ENCODE measurements at regions not wholly inside any gene's neighbourhood (a gene's known extent, or its start where the extent isn't known, plus 50 kb on each side); places are given as distances from the start of the nearest gene placed in this dataset.

GRCh38 chr5:174424219-174425053 lies 299.9 kb upstream of the MSX2 start:
- no peaks in the 10 kb centered on the region for H3K9me3 ChIP-seq
- H3K27ac ChIP-seq, result no peak overlapping the region
- TF ChIP-seq POLR2AphosphoS5 (IDR thresholded peaks at IDR 0.05), result no peak
- no peak for TF ChIP-seq POLR2A (IDR thresholded peaks at IDR 0.05)
- TF ChIP-seq CTCF (IDR thresholded peaks at IDR 0.05 in 8 of 11, conservative IDR thresholded peaks at IDR 0.05 in 3 of 11), result no peak
- 50 to 73% (median 70%) methylated on average over 8 of the region's 8 CpGs for WGBS, 5 donors
- H3K4me3 ChIP-seq, result no peak overlapping the region
- intact Hi-C loops (cut with DNase I; ENCODE audit: low total_unique reads), result no loop called here
- no peaks in the 10 kb centered on the region for H3K36me3 ChIP-seq
- H3K27me3 ChIP-seq (replicated peaks in 1 of 7), result peaks cover 0 to 24% (median 5%) of the 10 kb centered on the region in 7 donors
- peaks cover 0 to 14% (median 3%) of the 10 kb centered on the region in 6 donors for H3K4me1 ChIP-seq
- DNase-seq, result no peak

GRCh38 chr5:174425271-174425963 lies 299.0 kb upstream of the MSX2 start:
- WGBS, 5 donors, result 29 to 47% (median 38%) methylated on average over 6 of the region's 6 CpGs
- Histone ChIP-seq H3K4me1 (peaks cover 0 to 11% (median 0%) of the 10 kb centered on the region in 6 donors), H3K4me3 (no peak overlapping the region), H3K36me3 (no peaks in the 10 kb centered on the region), H3K9me3 (no peaks in the 10 kb centered on the region), H3K27me3 (replicated peaks in 1 of 7) (peaks cover 0 to 22% (median 0%) of the 10 kb centered on the region in 7 donors), H3K27ac (no peak overlapping the region)
- intact Hi-C loops (cut with DNase I; ENCODE audit: low total_unique reads), result no loop called here
- TF ChIP-seq CTCF (IDR thresholded peaks at IDR 0.05 in 8 of 11, conservative IDR thresholded peaks at IDR 0.05 in 3 of 11) (no peak), POLR2AphosphoS5 (IDR thresholded peaks at IDR 0.05) (no peak), POLR2A (IDR thresholded peaks at IDR 0.05) (no peak)
- DNase-seq, result no peak

DNA sequence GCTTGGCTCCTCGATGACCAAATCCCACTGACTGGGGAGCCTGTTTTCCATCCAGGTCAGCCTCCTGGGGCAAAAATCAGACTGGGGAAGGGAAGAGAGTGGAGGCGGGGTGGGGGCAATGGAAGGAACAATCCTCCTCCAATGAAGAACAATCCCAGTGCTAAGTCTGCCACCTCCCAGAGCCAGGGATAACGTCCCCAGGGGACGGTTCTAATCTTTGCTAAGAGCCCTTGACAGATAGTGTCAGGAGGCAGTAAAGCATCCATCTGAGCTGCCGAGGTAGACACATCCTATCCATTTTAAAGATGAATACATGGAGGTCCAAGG lies 298.5 kb upstream of the MSX2 start:
- H3K9me3 ChIP-seq, result no peaks in the 10 kb centered on the region
- H3K4me1 ChIP-seq, result peaks cover 0 to 11% (median 0%) of the 10 kb centered on the region in 6 donors
- no peak overlapping the region for H3K4me3 ChIP-seq
- no peak for DNase-seq
- H3K27ac ChIP-seq, result no peak overlapping the region
- peaks cover 0 to 22% (median 0%) of the 10 kb centered on the region in 7 donors for H3K27me3 ChIP-seq (replicated peaks in 1 of 7)
- TF ChIP-seq CTCF (IDR thresholded peaks at IDR 0.05 in 8 of 11, conservative IDR thresholded peaks at IDR 0.05 in 3 of 11) (no peak), POLR2A (IDR thresholded peaks at IDR 0.05) (no peak), POLR2AphosphoS5 (IDR thresholded peaks at IDR 0.05) (no peak)
- 33 to 54% (median 40%) methylated on average over 5 of the region's 5 CpGs for WGBS, 5 donors
- intact Hi-C loops (cut with DNase I; ENCODE audit: low total_unique reads), result no loop called here
- H3K36me3 ChIP-seq, result no peaks in the 10 kb centered on the region

DNA sequence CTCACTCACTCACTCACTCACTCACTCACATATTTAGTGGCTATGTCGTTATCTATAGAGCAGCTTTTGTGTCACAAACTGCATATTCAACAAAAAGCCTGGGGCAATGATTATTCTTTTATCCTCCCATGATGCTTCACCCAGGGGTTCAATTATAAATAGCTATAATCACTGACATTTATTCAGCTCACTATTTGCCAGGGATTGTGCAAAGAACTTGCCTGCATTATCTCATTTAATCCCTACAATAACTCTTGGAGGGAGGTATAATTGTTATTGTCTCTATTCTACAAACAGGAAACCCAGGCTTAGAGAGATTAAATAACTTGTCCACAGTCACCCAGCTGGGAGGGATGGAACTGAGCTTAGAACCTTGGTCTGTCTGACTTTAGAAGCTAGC lies 298.0 kb upstream of the MSX2 start:
- Histone ChIP-seq H3K36me3 (no peaks in the 10 kb centered on the region), H3K27ac (no peak overlapping the region), H3K4me1 (peaks cover 0 to 11% (median 0%) of the 10 kb centered on the region in 6 donors), H3K27me3 (replicated peaks in 1 of 7) (peaks cover 0 to 21% (median 0%) of the 10 kb centered on the region in 7 donors), H3K4me3 (no peak overlapping the region), H3K9me3 (no peaks in the 10 kb centered on the region)
- intact Hi-C loops (cut with DNase I; ENCODE audit: low total_unique reads), result no loop called here
- 74 to 88% (median 77%) methylated on average over 1 of the region's 1 CpG for WGBS, 5 donors
- TF ChIP-seq POLR2A (IDR thresholded peaks at IDR 0.05), result no peak
- TF ChIP-seq POLR2AphosphoS5 (IDR thresholded peaks at IDR 0.05), result no peak
- no peak for TF ChIP-seq CTCF (IDR thresholded peaks at IDR 0.05 in 8 of 11, conservative IDR thresholded peaks at IDR 0.05 in 3 of 11)
- DNase-seq, result no peak
